Tibial nerve (tissue), 3 donors: ENCODE measurements at regions not wholly inside any gene's neighbourhood (a gene's known extent, or its start where the extent isn't known, plus 50 kb on each side); places are given as distances from the start of the nearest gene placed in this dataset.

ENCODE experiments used
- CTCF ChIP-seq, 5 experiments: fragments of 200-600 bp in 3 of 5; fragments of 450-650 bp in 2 of 5; sonication (generic) in 3 of 5; IDR thresholded peaks; one replicate each; pipeline ENCODE4 v1.5.1; 2016 to 2019; ENCODE audit warnings: antibody characterized with exemption in 5 of 5, mild to moderate bottlenecking in 3 of 5, moderate library complexity in 2 of 5
- POLR2A ChIP-seq, 2 donors: fragments of 450-650 bp; IDR thresholded peaks; one replicate each; pipeline ENCODE4 v1.6.1; 2017; ENCODE audit warnings: antibody characterized with exemption in 2 of 2, mild to moderate bottlenecking in 2 of 2, moderate library complexity in 2 of 2

- TF ChIP-seq POLR2A (IDR thresholded peaks at IDR 0.05), result no peak
- TF ChIP-seq CTCF (IDR thresholded peaks at IDR 0.05), result no peak
Observed at GRCh38 chr10:88062385-88062784, 199.0 kb downstream of the PTEN start.
